CD4-positive, alpha-beta T cell treated with Interleukin-10 for 1 hour (primary cell): ENCODE measurements at regions not wholly inside any gene's neighbourhood (a gene's known extent, or its start where the extent isn't known, plus 50 kb on each side); places are given as distances from the start of the nearest gene placed in this dataset.

Source experiments
- DNase-seq: peaks from one replicate; pipeline ENCODE4 v3.0.0-alpha.2; 2020

- DNase-seq = no peak
Measured at GRCh38 chr4:19774690-19775256, 476.9 kb upstream of the SLIT2 start.

DNA sequence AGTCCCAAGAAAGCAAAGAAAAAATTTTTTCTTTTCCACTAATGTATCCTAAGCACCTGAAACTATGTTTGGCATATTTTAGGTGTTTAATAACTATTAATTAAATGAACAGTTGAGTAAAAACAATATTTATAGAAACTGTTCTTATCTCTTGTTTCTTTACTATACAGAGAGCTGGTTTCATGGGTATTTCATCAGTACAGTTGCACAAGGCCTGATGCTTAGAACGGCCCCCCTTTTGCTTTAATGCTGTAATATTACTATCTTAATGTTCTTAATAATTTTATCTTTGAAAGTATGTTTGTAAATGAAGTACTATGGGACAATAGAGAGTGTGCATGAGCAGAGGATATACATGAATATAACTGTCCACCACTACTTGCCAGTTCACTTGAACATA lies 479.1 kb upstream of the SLIT2 start:
- no peak for DNase-seq

- no peak for DNase-seq
Measured at GRCh38 chr4:19756661-19757060, 495.0 kb upstream of the SLIT2 start.

GRCh38 chr4:19752599-19752998 lies 499.1 kb upstream of the SLIT2 start:
- no peak for DNase-seq

DNA sequence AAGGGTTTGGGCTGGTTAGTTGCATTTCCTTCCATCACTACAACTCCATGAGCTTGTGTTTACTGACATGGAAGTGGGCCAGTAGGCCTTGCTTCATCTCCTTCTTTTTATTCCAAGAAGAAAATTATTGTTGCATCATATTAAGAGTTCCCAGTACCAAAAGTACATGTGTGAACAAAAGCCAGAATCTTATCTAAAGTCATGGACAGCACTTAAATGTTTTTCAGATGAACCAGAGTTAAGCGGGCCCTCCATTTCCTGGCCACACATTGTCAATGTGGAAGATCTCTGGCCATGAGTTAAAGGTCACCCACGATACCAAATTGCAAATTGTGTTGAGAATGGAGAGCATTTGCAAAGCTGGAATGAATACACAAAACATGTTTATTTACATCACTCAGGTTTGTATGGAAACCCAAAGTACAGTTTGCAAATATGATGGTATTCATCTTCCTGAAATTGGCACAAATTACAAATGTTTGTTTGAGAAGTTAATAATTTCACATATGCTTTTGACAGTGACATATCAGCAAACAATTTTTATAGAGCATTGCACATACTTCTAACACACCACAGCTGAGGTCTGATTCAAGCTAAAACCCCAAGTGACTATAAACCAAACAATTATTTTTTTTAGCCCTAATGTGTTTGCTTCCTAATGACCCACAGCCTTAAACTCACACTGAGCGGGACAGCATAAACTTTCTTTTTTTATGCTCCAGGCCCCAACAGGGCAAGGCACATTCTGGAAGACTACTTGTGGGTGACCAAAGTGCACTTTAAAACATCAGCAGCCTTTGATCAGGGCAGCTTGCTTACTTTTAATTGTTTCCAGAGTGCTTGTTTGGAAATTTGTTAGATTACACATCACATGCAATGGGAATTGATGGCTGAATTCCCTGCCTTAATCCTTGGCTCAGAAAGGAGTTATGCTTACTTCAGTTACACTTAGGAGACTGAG lies 502.9 kb upstream of the SLIT2 start:
- DNase-seq = no peak

GRCh38 chr4:19746377-19746776 lies 505.3 kb upstream of the SLIT2 start:
- no peak for DNase-seq

DNA sequence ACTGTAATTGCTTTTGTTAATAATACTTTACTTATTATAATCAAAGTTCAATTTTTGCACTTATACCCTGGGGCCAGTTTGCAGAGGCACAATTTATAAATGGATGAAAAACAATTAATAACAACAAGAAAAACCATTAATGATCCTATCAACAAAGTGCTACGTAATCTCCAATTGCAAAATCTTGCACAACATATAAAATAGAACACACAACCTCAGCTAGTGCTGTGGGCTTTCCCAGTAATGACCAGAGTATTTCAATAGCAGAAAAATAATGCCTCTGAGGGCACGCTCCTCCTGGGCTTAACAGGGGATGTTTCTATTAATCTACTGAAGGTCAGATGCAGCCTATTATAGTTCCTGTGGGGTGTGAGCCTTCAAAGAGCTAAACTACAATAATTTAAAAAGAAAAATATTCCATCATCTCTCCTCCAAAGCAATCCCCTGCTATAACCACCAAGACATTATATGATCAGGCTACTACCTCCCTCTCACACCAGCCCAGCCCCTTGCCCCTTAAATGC lies 508.5 kb upstream of the SLIT2 start:
- DNase-seq = no peak

GRCh38 chr4:19739101-19739651 lies 512.5 kb upstream of the SLIT2 start:
- DNase-seq = no peak

DNA sequence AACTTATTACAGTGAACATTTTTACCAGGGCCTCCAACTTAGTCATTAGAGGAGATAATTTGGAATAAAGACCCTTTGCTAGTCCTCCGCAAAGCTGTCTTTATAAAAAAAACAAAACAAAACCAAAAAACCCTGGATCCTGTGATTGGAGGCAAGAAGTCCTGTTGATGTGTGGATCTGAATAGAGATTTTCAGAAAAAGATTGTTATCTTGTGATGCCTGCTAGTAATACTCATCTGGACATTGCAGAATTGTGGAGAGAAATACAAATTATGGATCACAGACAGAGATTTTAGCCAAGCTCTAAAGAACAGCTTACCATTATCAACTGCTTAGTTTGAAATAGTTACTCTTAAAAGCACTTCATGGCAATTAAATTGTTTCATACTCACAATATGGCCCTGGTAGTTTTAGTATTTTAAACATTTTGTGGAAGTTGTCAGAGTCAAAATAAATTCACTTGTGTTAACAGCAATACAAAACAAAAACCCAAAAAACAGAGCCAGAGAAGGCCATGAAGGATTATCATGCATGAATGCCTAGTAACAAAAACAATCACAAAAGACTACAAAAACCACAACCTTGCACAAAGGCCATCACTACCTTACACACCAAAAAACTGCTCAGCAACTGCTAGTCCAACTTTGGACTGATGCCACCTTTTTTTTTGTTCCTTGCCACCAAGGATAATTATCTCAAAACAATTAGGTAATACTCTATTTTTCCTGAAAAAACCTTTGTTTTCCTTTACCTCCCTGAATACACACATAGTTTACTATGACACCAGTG lies 514.5 kb upstream of the SLIT2 start:
- no peak for DNase-seq

DNA sequence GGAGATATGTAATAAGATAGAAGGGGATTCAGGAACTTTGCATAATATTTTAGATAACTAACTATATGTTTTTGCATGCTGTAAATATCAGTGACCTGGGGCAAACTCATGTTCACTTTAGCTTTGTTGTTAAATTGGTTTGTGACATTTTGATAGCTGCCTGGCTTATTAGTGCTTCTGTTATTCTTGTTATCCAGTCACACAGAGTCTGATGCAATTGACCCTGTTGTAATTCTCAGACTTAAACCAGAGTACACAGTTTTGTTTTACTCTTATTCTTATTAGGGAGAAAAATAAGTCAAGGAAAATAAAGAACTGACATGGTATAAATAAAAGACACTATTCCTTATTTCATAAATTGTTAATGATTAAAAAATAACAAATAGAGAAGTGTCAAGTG lies 516.7 kb upstream of the SLIT2 start:
- no peak for DNase-seq

DNA sequence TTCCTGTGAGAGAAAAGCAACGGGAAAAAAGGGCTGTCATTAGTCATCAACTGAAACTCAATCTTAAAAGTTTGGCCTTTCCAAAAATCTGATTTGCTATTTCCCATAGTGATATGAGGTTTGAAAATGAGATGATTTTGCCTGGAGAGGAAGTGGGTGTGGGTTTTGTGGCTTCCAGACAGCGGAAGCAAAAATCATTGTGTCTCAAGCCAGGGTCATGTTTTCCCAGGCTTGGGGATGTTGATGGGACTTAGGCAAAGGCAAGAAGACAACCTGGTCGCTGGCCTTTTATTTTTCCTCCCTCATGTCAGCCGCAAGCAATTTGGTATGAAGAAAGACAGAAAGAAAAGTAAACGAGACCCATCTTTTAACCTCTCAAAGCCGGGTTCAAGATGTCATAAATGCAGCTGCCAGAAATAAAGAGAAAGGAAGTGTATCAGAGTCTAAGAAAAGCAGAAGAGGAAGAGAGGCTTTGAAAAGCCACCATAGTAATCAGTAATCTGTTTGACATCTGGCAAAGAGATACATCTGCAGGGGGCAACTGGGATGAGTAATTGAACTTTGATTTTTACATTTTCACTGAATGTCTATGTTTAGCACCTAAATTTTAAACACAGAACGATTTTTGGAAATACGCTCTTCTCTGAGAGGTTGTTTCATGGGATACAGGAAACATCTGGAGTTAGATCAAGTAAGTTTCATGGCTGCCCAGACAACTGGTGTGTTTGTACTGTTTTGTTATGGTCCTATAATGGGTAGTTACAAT lies 521.6 kb upstream of the SLIT2 start:
- DNase-seq = no peak

GRCh38 chr4:19728773-19729172 lies 522.9 kb upstream of the SLIT2 start:
- DNase-seq = no peak

DNA sequence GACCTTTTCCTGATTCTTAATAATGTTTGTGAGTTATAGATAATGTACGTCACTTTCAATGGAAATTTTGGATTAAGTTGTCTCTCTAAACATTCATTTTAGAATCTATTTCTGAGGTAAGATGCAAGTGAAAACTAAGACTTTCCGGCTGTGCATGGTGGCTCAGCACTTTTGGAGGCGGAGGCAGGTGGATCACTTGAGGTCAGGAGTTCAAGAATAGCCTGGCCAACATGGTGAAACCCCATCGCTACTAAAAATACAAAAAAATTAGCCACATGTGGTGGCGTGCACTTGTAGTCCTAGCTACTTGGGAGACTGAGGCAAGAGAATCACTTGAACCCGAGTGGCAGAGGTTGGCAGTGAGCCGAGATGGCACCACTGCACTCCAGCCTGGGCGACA lies 524.6 kb upstream of the SLIT2 start:
- no peak for DNase-seq

GRCh38 chr4:19725130-19725529 lies 526.6 kb upstream of the SLIT2 start:
- DNase-seq = no peak

- no peak for DNase-seq
Measured at GRCh38 chr4:19722404-19722803, 529.3 kb upstream of the SLIT2 start.

GRCh38 chr4:19721587-19721986 lies 530.1 kb upstream of the SLIT2 start:
- no peak for DNase-seq

GRCh38 chr4:19720610-19721009 lies 531.1 kb upstream of the SLIT2 start:
- DNase-seq = no peak

GRCh38 chr4:19720190-19720589 lies 531.5 kb upstream of the SLIT2 start:
- DNase-seq = no peak

DNA sequence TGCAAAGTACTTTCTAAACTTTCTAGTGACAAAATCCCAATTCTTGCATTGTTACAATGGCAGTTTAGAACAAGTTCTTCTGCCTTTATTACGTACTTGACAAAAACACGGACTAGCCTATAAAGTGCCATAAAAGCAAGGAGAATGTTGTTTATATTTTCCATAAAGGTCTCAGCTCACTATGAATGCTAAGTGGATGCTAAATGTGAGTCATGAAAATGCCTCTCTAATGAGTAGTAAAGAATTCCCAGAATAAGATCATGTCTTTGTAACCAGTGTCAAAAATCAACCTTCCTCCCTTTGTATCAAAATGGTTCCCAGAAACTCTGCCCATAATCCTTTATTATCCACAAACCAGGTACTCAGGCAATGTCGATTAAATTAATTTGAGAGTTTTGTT lies 539.8 kb upstream of the SLIT2 start:
- DNase-seq = no peak

DNA sequence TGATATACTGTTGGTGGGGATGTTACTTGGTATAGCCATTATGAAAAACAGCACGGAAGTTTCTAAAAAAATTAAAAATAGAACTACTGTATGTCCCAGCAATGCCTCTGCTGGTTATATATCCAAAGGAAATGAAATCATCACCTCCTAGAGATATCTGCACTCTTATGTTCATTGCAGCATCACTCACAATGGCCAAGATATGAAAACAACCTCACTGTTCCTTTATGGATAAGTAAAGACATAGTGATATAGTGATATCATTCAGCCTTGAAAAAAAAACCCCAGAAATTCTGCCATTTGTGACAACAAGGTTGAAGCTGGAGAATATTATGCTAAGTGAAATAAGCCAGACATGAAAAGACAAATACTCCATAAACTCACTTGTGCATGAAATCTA lies 543.8 kb upstream of the SLIT2 start:
- DNase-seq = no peak

- no peak for DNase-seq
Measured at GRCh38 chr4:19703391-19703790, 548.3 kb upstream of the SLIT2 start.

- no peak for DNase-seq
Measured at GRCh38 chr4:19700992-19701391, 550.7 kb upstream of the SLIT2 start.
